ENCODE measurements at regions not wholly inside any gene's neighbourhood (a gene's known extent, or its start where the extent isn't known, plus 50 kb on each side); places are given as distances from the start of the nearest gene placed in this dataset.

GRCh38 chrX:43333543-43333942, 322.6 kb upstream of the MAOA start:
- TF ChIP-seq CTCF (conservative IDR thresholded peaks at IDR 0.05) (peak; percentile 49), ZFX (IDR thresholded peaks at IDR 0.05) (no peak)
